ENCODE measurements at regions not wholly inside any gene's neighbourhood (a gene's known extent, or its start where the extent isn't known, plus 50 kb on each side); places are given as distances from the start of the nearest gene placed in this dataset.

GRCh38 chr10:56606202-56606601 is 245.1 kb upstream of the ZWINT start:
- Mint-ChIP-seq H3K36me3 (ENCODE audit: low read depth) (no peaks in the 10 kb centered on the region), H3K4me1 (no peaks in the 10 kb centered on the region), H3K9me3 (no peaks in the 10 kb centered on the region), H3K4me3 (no peak overlapping the region), H3K27me3 (peaks cover 1% of the 10 kb centered on the region), H3K27ac (no peak overlapping the region)
- ChIA-PET CTCF (no interaction called here), POLR2A (no interaction called here)
- no peak for DNase-seq
- intact Hi-C loops (cut with micrococcal nuclease) = no loop called here
- no peak for TF ChIP-seq CTCF (IDR thresholded peaks at IDR 0.05)
- no peak for ATAC-seq (ENCODE audit: low read depth)

GRCh38 chr10:56605051-56605450 is 244.0 kb upstream of the ZWINT start:
- intact Hi-C loops (cut with micrococcal nuclease) = no loop called here
- Mint-ChIP-seq H3K9me3 (no peaks in the 10 kb centered on the region), H3K27me3 (peaks cover 1% of the 10 kb centered on the region), H3K4me1 (no peaks in the 10 kb centered on the region), H3K36me3 (ENCODE audit: low read depth) (no peaks in the 10 kb centered on the region), H3K4me3 (no peak overlapping the region), H3K27ac (no peak overlapping the region)
- ChIA-PET POLR2A (no interaction called here), CTCF (no interaction called here)
- no peak for TF ChIP-seq CTCF (IDR thresholded peaks at IDR 0.05)
- ATAC-seq (ENCODE audit: low read depth) (no peak), DNase-seq (no peak)

- ATAC-seq (ENCODE audit: low read depth) (no peak), DNase-seq (no peak)
- Mint-ChIP-seq H3K27ac (no peak overlapping the region), H3K9me3 (no peaks in the 10 kb centered on the region), H3K4me1 (no peaks in the 10 kb centered on the region), H3K4me3 (no peak overlapping the region), H3K27me3 (peaks cover 1% of the 10 kb centered on the region), H3K36me3 (ENCODE audit: low read depth) (no peaks in the 10 kb centered on the region)
- ChIA-PET CTCF (no interaction called here), POLR2A (no interaction called here)
- intact Hi-C loops (cut with micrococcal nuclease) = no loop called here
- TF ChIP-seq CTCF (IDR thresholded peaks at IDR 0.05) = no peak
Observed at GRCh38 chr10:56604624-56605023, 243.6 kb upstream of the ZWINT start.

DNA sequence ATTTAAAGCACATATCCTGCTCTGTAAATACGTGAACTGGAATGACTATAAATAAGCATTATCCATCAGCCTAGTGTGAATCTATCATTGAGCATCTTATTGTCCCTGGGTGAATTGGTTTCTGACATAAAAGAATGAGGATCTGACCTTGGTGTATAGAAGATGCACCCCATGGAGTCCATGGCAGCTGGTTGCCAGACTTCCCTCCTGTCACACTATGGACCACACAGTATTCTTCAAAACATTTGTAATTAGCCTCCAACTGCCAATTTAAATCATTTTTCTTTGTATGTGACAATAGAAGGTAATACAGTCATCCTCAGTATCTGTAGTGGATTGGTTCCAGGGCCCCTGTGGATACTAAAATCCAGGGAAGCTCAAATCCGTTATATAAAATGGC is 238.1 kb upstream of the ZWINT start:
- intact Hi-C loops (cut with micrococcal nuclease) = no loop called here
- DNase-seq (no peak), ATAC-seq (ENCODE audit: low read depth) (no peak)
- H3K27ac Mint-ChIP-seq = no peak overlapping the region
- TF ChIP-seq CTCF (IDR thresholded peaks at IDR 0.05) = no peak
- no peaks in the 10 kb centered on the region for H3K36me3 Mint-ChIP-seq (ENCODE audit: low read depth)
- no peaks in the 10 kb centered on the region for H3K27me3 Mint-ChIP-seq
- CTCF ChIA-PET = no interaction called here
- H3K9me3 Mint-ChIP-seq = no peaks in the 10 kb centered on the region
- no peaks in the 10 kb centered on the region for H3K4me1 Mint-ChIP-seq
- H3K4me3 Mint-ChIP-seq = no peak overlapping the region
- POLR2A ChIA-PET = no interaction called here

DNA sequence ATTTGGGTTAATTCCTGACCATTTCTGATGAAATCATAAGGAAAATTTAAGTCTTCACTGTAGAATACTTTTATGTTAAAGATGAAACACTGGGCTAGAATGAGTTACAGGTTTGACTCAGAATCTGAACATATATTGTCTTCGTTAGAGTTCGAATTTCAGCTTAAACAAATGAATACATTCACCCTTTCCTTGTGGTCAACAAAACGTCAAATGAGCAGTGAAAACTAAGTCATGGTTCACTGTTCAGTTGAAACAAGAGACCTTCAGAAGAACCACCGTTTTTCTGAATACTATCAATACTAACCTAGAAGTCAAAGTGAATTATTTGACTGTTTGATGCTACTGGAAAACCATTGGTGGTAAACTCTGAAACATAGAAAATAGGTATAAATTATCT is 235.2 kb upstream of the ZWINT start:
- no peak overlapping the region for H3K4me3 Mint-ChIP-seq
- peaks cover 1% of the 10 kb centered on the region for H3K9me3 Mint-ChIP-seq
- ChIA-PET CTCF (no interaction called here), POLR2A (no interaction called here)
- DNase-seq (no peak), ATAC-seq (ENCODE audit: low read depth) (no peak)
- no peaks in the 10 kb centered on the region for H3K36me3 Mint-ChIP-seq (ENCODE audit: low read depth)
- intact Hi-C loops (cut with micrococcal nuclease) = no loop called here
- H3K27me3 Mint-ChIP-seq = no peaks in the 10 kb centered on the region
- H3K4me1 Mint-ChIP-seq = no peaks in the 10 kb centered on the region
- H3K27ac Mint-ChIP-seq = no peak overlapping the region
- TF ChIP-seq CTCF (IDR thresholded peaks at IDR 0.05) = no peak

Data from activated B cell treated with CpG ODN at 0.5 μM for 24 hours (primary cell).